ENCODE measurements at regions not wholly inside any gene's neighbourhood (a gene's known extent, or its start where the extent isn't known, plus 50 kb on each side); places are given as distances from the start of the nearest gene placed in this dataset.

GRCh38 chr10:83250396-83250795 lies 888.9 kb upstream of the GHITM start:
- no peak for DNase-seq (ENCODE audit: low spot score)

GRCh38 chr10:83252169-83252568 lies 887.1 kb upstream of the GHITM start:
- no peak for DNase-seq (ENCODE audit: low spot score)

- DNase-seq (ENCODE audit: low spot score), result no peak
Measured at GRCh38 chr10:83252596-83252995, 886.7 kb upstream of the GHITM start.

DNA sequence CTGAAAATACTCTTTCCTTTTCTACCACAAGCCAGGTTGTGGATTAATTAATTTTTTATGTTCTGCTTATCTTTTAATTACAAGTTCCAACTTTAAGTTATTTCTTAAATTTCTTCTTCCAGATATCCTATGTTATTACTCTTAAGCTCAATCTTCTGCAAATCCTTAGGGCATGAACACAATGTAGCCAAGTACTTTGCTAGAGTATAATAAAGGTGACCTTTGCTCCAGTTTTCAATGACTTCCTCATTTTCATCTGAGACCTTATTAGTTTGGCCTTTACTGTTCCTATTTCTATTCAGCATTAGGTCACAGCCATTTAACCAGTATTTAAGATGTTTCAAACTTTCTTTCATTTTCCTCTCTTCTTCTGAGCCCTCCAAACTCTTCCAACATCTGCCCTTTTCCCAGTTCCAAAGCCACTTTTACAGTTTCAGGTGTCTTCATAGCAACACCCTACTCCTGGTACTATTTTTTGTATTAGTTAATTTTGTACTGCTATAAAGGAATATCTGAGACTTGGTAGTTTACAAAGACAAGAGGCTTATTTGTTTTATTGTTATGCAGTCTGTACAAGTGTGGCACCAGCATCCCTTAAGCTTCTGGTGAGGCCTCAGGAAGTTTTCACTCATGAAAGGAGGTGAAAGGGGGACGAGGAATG lies 886.2 kb upstream of the GHITM start:
- DNase-seq (ENCODE audit: low spot score), result no peak

- DNase-seq (ENCODE audit: low spot score), result no peak
Measured at GRCh38 chr10:83254698-83255097, 884.6 kb upstream of the GHITM start.

- no peak for DNase-seq (ENCODE audit: low spot score)
Measured at GRCh38 chr10:83262434-83262833, 876.9 kb upstream of the GHITM start.

- DNase-seq (ENCODE audit: low spot score), result no peak
Measured at GRCh38 chr10:83272666-83273434, 866.5 kb upstream of the GHITM start.

DNA sequence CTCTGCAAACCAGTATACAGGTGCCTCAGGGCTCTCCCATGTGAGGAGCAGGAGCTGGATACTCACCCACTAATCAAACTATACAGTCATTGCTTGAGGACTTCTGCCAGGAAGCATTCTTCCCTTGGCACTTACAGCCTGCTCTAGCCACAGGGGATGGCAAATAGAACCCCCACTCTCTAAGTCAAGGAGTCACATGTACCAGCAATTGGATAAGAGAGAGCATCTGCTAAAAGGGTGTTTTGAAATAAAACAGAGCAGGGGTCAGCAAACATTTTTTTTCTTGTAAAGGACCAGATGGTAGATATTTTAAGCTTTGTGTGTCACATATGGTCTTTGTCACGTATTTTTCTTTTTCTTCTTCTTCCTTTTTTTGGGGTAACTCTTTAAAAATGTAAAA lies 865.2 kb upstream of the GHITM start:
- DNase-seq (ENCODE audit: low spot score), result no peak

DNA sequence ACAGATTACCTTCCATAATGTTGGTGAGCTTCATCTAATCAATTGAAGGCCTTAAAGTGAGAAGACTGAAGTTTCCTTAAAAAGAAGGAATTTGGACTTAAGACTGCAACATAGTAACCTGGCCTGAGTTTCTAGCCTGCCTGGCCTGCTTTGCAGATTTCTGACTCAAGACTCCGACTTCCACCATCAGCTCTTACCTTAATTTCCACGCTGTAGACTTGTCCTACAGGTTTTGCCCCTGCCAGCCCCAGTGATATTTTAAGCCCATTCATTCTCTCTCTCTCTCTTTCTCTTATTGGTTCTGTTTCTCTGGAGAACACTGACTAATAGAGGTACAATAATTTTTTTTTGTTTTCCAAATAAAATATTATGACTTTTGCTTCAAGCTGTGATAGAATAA lies 862.3 kb upstream of the GHITM start:
- DNase-seq (ENCODE audit: low spot score), result no peak

DNA sequence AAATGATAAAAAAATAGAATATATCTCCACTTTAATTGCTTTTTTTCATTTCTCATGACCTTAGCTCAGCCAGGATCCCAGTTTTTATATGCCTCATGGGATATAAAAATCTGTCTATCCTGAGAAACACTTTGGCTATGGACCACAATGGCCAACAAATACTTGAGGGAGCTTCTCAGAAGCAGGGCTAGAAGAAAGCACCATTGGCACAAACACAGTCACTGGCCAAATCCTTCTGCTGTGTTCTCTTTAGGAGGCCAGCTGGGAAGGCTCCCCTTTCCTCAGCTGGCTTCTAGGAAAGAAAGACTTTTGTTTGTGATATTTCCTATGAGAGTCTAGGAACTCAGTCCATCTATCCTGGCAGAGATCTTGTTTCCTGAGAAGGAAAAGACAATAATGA lies 856.2 kb upstream of the GHITM start:
- DNase-seq (ENCODE audit: low spot score), result no peak

DNA sequence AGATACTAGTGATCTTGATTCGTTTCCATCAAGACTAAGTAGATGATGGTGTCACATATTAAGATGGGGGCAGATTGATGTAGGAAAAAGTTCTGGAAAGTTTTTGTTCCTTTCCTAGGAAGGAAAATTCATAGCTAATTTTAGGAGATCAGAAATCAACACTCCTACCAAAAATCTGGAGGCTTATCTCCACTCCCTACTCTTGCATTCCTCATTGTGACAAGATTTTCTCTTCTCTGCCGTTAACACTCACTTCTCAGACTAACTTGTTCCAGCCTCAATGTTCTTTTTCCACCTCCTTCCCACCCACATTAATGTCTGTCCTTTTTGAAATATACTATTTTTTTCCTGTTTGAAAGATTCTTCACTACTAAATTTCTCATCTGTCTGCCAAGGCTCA lies 851.9 kb upstream of the GHITM start:
- DNase-seq (ENCODE audit: low spot score), result no peak

GRCh38 chr10:83289373-83289772 lies 849.9 kb upstream of the GHITM start:
- DNase-seq (ENCODE audit: low spot score), result no peak

- DNase-seq (ENCODE audit: low spot score), result no peak
Measured at GRCh38 chr10:83289948-83290347, 849.4 kb upstream of the GHITM start.

GRCh38 chr10:83301732-83302131 lies 837.6 kb upstream of the GHITM start:
- DNase-seq (ENCODE audit: low spot score), result no peak

DNA sequence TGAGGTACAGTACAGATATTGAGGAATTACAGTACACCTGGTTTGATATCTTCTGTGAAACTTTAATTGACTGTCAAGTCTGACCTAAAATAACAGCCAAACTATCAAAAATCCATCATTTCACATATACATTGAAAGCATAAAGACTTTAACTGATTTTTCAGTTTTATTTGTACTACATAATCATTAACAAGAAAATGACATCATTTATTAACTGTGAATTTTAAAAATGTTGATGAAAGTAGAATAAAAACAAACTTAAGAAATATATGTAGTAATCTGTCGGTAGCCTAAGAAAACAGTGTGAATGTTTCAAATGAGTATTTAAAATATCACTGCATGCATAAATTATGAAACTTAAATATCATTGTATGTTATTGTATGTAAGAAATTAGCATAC lies 836.7 kb upstream of the GHITM start:
- no peak for DNase-seq (ENCODE audit: low spot score)

- DNase-seq (ENCODE audit: low spot score), result no peak
Measured at GRCh38 chr10:83310688-83311087, 828.6 kb upstream of the GHITM start.

GRCh38 chr10:83312570-83312969 lies 826.7 kb upstream of the GHITM start:
- DNase-seq (ENCODE audit: low spot score), result no peak

- DNase-seq (ENCODE audit: low spot score), result peak; percentile 56
Measured at GRCh38 chr10:83332690-83333089, 806.6 kb upstream of the GHITM start.

DNA sequence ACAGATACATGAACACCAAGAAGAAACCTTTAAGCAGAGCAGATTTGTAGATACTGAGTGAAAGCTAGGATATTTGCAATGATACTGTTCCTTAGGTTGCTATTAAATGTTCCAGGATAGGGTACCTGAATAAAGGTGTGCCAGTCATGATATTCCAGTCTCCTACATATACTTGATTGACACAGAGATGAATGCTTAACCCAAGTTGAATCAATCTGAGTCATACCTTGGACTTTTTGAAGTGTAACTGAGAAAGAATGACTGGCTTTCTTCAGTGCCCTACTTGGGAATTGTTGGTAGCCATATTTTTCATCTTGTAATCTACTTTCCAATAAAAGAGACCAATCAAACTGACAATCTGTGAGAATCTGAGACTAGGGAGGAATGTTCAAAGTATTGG lies 805.7 kb upstream of the GHITM start:
- no peak for DNase-seq (ENCODE audit: low spot score)

- DNase-seq (ENCODE audit: low spot score), result no peak
Measured at GRCh38 chr10:83343676-83344075, 795.6 kb upstream of the GHITM start.

GRCh38 chr10:83346266-83346910 lies 792.9 kb upstream of the GHITM start:
- DNase-seq (ENCODE audit: low spot score), result no peak

DNA sequence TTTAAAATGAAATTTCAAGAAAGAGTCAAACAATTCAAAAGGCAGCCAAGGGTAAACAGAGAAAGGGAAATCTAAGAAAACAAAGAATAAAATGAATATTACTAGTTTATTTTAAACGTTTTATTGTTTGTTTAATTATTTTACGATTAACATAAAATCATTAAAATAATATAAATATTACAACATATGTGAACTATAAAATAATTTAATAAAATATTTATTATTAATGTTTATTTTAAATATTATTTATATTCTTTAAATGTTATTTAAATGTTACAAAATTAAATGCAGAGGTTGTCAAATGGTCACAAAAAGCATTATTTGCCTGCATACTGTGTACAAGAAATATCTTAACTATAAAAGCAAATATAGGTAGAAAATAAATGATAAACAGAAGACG lies 786.7 kb upstream of the GHITM start:
- DNase-seq (ENCODE audit: low spot score), result no peak

- DNase-seq (ENCODE audit: low spot score), result no peak
Measured at GRCh38 chr10:83354456-83354855, 784.9 kb upstream of the GHITM start.
